Astrocyte of the spinal cord (primary cell): ENCODE measurements at regions not wholly inside any gene's neighbourhood (a gene's known extent, or its start where the extent isn't known, plus 50 kb on each side); places are given as distances from the start of the nearest gene placed in this dataset.

Experiments
- DNase-seq: peaks from one replicate; pipeline ENCODE4 v3.0.0; 2011; ENCODE audit warnings: low read depth, low spot score
- H3K4me3 ChIP-seq: 2 replicates; pipeline ENCODE4 v1.5.1; 2011; ENCODE audit warnings: low read depth, mild to moderate bottlenecking, low read length, moderate library complexity
- in situ Hi-C: cut with HindIII; loops from 2 replicates; pipeline ENCODE4 v1.10.0; 2017; ENCODE audit warnings: low sequenced_read_pairs
- TF ChIP-seq, protein P1 (sequence below): IDR thresholded peaks from 2 replicates; pipeline ENCODE4 v1.5.1; 2012; ENCODE audit warnings: low read depth, mild to moderate bottlenecking, low read length, inconsistent platforms

DNA sequence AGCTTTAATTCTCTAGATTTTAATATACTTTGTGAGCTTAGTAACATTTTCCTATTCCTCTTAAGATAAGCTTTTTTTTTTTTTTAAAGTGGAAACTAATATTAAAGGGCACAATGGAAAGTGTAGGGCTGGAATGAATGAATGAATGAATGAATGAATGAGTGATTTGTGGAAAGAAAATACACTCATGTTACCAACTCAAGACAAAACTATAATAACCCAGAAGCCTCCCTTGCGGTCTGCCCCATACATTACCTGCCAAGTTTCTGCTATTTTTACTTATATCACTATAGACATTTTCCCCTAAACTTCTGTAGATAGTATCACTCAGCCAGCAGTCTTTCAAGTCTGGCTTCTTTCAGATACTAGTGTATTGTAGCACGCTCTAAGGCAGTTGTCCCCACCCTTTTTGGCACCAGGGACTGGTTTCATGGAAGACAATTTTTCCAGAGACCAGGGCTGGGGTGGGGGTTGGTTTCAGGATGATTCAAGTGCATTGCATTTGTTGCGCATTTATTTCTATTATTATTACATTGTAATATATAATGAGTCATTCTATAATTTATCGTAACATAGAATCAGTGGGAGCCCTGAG, 932.2 kb downstream of the TBC1D22A start:
- no peak overlapping the region for H3K4me3 ChIP-seq
- in situ Hi-C loops, result no loop called here
- DNase-seq, result no peak
- TF ChIP-seq, protein P1, sequence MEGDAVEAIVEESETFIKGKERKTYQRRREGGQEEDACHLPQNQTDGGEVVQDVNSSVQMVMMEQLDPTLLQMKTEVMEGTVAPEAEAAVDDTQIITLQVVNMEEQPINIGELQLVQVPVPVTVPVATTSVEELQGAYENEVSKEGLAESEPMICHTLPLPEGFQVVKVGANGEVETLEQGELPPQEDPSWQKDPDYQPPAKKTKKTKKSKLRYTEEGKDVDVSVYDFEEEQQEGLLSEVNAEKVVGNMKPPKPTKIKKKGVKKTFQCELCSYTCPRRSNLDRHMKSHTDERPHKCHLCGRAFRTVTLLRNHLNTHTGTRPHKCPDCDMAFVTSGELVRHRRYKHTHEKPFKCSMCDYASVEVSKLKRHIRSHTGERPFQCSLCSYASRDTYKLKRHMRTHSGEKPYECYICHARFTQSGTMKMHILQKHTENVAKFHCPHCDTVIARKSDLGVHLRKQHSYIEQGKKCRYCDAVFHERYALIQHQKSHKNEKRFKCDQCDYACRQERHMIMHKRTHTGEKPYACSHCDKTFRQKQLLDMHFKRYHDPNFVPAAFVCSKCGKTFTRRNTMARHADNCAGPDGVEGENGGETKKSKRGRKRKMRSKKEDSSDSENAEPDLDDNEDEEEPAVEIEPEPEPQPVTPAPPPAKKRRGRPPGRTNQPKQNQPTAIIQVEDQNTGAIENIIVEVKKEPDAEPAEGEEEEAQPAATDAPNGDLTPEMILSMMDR, result no peak

DNA sequence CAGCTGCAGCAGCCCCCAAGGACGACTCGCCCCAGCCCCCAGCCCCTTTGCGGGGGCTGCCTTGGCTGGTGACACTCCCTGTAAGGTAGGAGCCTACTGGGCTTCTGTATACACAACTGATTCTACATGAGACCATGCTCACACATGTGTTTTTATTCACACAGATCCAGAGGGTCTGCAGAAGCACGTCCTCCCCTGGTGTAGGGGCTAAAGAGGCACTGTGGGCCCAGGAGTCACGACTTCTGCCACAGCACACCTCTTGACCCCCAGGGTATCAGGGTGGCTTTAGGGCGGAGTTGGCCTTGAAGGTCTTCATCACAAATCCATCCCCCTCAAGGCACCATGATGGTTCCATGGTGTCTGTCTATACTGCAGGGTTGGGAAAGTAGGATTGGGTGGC, 931.2 kb downstream of the TBC1D22A start:
- in situ Hi-C loops, result no loop called here
- no peak overlapping the region for H3K4me3 ChIP-seq
- TF ChIP-seq, protein P1, result no peak
- DNase-seq, result no peak

- no peak for DNase-seq
- TF ChIP-seq, protein P1, result no peak
- in situ Hi-C loops, result no loop called here
- no peak overlapping the region for H3K4me3 ChIP-seq
Observed at GRCh38 chr22:47692811-47693210, 930.4 kb downstream of the TBC1D22A start.

GRCh38 chr22:47691152-47691895, 928.9 kb downstream of the TBC1D22A start:
- DNase-seq, result no peak
- in situ Hi-C loops, result no loop called here
- H3K4me3 ChIP-seq, result no peak overlapping the region
- TF ChIP-seq, protein P1, result no peak

DNA sequence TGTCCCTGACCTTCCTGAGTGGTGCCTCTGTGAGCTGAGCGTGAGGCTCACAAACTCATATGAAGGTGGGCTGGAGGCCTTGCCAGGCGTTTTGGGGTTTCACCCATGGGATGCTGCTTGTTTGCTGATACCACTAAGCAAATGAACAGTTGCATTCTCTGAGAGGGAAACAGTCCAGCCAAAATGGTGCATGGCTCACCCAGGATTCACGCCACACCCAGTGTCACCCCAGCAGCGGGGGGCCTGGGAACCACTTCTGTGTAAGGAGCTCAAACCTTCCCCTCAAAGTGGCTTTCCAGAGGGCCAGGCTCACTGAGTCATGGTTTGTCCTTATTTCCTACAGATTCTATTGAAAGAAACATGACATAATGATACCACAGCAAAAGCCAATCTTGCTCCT, 928.1 kb downstream of the TBC1D22A start:
- DNase-seq, result no peak
- in situ Hi-C loops, result no loop called here
- H3K4me3 ChIP-seq, result no peak overlapping the region

GRCh38 chr22:47690166-47690565, 927.7 kb downstream of the TBC1D22A start:
- H3K4me3 ChIP-seq, result no peak overlapping the region
- no peak for DNase-seq
- in situ Hi-C loops, result no loop called here
- TF ChIP-seq, protein P1, result no peak

More for the DNA sequence above, 928.1 kb downstream of the TBC1D22A start:
- TF ChIP-seq, protein P1, result no peak
